ENCODE measurements at regions not wholly inside any gene's neighbourhood (a gene's known extent, or its start where the extent isn't known, plus 50 kb on each side); places are given as distances from the start of the nearest gene placed in this dataset.

- TF ChIP-seq CTCF (conservative IDR thresholded peaks at IDR 0.05; ENCODE audit: low read depth, low read length) (no peak), EZH2phosphoT487 (IDR thresholded peaks at IDR 0.05; ENCODE audit: borderline replicate concordance, low read length) (no peak), EZH2 (IDR thresholded peaks at IDR 0.05; ENCODE audit: low read length, unreplicated experiment) (no peak)
Measured at GRCh38 chr16:73311857-73312723, 264.2 kb upstream of the ZFHX3 start.

Measured in PC-3 (cell line).